HG03442 (cell line): ENCODE measurements at regions not wholly inside any gene's neighbourhood (a gene's known extent, or its start where the extent isn't known, plus 50 kb on each side); places are given as distances from the start of the nearest gene placed in this dataset.
"Not testable (repeated sequence)": the region's sequence is repeated elsewhere in the genome, so short reads cannot be mapped to it uniquely, and the experiment has no call there.

Experiments used
- ATAC-seq: cut with Tn5 transposase; IDR thresholded peaks from one replicate; pipeline ENCODE4 v1.9.1; 2021; ENCODE audit warnings: mild to moderate bottlenecking, moderate library complexity; ENCODE audit not compliant: unreplicated experiment

DNA sequence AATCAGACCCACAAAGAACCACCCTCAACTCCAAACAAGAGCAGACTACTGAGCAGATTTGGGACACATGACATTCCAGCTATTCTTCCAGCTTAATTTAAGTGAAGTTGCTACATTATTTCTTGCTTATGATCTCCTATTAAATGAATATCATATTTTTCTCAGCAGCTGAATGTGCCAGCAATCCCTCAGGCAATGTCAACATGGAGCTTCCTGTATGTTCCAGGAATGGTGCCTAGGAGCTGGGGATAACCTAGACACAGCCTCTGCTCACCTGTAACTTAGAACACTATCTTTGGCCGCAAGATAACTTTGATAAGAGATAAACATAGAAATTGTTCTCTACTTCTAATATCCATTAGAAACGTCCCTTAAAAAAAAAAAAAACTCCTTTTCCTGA lies 274.4 kb upstream of the RASGEF1B start:
- no peak for ATAC-seq

DNA sequence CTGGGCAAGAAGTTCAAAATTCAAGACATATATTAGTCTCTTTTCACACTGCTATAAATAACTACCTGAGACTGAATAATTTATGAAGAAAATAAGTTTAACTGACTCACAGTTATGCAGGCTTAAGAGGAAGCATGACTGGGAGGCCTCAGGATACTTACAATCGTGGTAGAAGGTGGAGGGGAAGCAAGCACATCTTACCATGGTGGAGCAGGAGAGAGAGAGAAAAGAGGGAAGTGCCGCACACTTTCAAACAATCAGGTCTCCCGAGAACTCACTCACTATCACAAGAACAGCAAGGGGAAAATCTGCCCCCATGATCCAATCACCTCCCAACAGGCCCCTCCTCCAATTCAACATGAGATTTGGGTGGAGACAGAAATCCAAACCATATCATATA lies 273.3 kb upstream of the RASGEF1B start:
- ATAC-seq = no peak

DNA sequence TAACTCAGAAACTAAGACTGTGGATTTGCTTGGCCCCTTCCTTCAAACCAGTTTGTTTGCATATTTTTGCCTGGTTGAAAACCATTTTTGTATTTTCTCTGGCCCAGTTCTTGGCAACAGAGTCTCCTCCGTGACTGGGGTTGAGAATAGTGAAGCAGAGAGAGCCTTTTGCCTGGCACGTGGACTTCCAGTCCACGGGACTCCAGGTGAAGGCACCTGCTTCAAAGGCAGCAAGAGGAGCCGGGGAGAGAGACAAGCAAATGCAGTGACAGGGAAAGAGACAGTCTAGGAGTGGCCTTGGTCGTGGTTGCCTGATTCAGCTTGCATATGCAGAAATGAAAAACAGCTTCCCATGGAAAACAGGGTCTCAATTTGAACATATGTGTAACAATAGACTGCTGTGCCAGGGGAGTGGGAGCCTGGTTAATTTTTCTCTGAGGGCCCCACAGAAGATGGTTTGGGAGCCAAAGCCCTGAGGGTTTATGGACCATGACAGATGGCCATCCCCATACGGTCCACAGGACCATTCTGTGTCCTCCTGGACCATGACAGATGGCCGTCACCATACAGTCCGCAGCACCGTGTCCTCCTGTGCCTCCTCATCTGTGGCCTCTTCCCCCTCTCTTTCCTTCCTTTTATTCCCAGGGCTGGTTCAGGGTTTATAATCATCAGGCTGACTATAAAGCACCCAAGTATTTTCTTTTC lies 272.2 kb upstream of the RASGEF1B start:
- ATAC-seq = no peak

DNA sequence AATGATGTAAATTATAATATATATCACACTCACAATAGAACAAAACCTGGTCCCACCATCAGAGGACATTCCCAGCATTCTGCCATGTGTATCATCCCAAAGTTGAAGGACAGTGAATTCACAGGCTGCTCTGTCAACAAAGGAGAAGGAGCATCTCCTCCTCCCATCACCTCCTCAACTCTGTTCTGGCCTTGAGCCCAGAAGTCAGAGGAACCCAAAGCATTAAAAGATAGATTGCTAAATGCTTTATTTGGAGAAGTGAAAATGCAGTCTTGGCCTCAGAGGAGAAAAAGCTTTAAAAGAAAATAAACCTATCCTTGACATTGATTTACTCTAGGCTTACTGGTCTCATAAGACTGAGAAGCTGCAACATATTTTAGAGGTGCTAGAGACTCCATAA lies 268.8 kb upstream of the RASGEF1B start:
- ATAC-seq = no peak

DNA sequence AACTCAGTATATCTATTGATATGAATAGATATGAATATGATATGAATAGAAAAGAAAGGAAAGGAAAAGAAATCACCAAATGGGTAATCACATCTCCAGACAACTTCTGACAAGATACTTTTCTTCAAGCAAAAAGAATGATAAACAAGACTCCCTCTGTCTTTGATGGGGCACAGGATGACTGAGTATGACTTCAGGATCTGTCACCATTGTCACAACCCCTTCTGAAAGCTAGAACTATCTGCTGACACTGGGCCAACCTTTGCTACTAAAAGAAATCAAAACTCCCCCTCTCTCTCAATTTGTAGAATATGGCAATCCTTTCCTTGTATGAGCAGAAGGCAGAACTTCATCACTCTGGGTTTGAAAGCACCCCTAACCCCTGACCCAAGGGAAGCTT lies 267.2 kb upstream of the RASGEF1B start:
- ATAC-seq = no peak

DNA sequence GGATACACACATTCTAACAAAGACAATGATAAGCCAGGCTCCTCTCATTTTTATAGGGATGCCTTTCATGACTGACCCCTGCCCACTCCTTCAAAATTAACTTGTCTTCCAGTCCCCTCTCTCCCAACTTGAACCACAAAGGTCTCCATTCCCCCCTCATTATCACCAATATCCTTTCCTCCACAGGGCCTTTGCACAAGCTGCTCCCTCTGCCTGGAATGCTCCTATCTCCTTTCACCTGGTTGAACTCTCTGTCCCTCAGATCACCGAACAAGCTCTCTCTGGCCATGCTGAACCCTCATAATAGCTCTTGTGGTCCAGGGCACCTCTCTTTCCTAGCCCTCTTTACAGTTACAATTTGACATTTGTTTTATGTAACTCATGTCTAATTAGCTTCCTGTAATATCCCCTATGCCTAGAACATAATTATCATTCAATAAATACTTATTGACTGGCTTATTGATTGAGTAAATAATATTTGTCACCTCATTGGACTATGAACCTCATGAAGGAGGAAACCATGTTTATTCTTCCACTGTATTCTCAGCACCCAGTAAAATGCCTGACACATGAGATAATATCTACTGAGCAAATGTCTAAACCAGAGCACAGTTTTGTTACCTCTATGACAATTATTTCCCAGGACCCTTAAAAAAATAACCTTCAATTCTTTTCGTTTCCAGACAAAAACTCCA lies 266.3 kb upstream of the RASGEF1B start:
- ATAC-seq = no peak

DNA sequence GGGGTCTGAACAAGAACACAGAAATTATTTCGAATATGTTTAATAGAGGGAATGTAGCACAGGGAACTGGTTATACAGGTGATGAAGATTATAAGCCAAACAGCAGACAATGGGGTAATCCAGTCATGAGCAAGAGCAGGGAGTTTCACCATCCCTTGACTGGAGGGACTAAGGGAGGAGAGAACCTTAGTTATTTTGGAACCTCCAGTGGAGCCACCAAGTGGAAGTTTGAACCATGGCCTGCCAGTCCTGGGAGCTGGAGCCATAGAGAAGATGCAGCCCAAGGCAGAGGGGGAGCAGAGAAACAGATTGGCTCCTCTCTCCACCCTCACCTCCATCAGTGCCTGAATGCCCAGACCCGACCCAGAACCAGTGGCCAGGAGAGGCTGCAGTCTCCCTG lies 264.6 kb upstream of the RASGEF1B start:
- ATAC-seq = no peak

DNA sequence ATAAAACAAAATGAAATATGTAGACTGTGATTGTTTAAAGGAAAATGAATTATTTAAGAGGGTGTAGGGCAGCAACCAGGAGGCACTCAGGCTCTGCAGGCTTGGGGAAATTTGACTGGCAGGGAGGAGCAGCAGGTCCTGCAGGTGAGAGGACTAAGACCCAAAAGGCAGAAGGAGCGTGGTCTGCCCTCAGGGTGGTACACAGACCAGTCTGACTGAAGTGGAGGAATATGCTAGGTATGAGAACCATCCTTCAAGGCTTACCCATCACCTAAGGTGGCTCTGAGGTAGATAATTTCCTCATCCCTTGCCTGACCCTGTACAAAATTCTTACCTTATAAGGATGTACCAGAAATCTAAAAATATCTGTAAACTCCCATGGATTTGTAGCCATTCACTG lies 261.3 kb upstream of the RASGEF1B start:
- ATAC-seq = no peak

DNA sequence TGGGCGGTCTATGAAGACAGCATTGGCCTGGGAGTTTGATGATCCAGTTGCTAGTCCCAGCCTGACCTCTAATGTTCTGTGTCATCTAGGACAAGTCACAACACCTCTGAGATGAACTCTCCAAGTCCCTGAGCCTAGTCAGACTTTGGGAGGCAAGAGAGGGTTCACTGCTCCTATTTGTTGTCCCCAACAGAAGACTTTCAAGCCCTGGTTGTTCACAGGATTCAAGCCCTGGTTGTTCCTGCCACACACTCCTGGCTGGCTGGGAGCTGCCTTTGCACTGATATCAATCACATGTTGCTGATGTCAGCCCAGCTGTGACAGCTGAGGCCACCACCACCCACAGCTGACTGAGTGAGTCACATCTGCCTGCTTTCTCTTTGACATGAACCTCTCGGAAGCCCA lies 253.2 kb upstream of the RASGEF1B start:
- peak; percentile 100 for ATAC-seq

DNA sequence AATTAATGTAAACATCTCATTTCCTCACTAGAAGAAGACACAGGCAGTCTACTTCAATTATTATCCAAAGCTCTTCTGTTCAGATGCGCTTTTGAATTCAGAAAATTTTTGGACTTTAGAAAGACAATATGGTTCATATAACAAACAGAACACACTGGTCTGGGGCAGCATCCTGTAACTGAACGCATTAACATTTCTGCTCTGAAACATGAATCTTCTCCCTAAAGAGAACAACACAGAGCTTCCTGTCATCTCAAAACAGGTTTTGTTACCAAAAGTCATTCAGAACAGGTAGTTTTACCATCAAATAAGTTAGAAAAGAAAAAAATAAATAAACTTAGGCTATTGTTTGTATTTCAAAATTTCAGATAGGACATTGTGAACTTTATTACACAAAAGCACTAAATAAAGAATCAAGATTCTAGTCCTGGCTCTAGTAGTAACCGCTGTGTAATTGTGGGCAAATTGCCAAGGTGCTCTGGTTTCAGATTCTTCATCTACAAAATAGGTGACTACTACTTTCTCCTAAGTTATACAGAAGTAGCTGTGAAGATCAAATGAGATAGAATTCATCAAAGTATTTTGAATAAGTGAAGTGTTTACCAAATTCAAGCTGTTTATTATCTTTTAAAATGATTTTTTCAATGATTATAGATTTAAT lies 252.3 kb upstream of the RASGEF1B start:
- ATAC-seq = no peak

DNA sequence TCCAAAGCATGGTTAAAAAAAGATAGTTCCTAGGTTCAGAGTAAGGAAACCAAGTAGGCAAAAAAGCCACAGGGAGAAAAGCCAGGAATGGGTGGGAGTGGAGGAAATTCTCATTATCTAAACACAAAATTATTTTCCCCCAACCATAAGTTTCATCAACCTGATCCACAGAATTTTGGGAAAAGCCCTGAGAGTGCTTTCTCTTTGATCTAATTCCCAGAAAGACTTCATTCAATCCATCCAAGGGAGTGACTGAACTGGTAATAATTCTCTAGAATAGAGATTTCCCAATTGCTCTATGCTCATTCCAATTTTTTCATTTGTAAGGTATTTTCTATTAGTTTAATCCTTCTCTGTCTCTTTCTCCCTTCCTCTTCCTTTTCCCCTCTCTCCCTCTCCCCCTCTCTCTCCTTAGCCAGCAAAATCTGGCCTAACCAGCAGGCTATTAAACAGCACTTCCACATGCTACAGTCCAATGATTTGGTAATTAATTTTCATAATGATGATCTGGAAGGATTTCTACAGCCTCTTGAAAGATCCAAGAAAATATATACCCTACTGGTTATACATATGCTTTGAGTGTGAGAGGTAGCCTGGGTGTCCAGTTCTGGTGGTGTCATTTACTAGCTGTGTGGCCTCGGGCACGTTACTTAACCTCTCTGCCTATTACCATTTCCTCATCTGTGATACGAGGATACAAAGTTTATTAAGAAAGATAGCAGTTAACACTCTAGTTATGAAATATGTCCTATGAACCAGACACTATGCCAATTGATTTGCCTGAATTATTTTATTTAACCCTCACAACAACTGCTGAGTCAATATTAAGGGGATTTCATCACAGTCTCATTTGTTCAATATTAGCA lies 251.5 kb upstream of the RASGEF1B start:
- no peak for ATAC-seq

DNA sequence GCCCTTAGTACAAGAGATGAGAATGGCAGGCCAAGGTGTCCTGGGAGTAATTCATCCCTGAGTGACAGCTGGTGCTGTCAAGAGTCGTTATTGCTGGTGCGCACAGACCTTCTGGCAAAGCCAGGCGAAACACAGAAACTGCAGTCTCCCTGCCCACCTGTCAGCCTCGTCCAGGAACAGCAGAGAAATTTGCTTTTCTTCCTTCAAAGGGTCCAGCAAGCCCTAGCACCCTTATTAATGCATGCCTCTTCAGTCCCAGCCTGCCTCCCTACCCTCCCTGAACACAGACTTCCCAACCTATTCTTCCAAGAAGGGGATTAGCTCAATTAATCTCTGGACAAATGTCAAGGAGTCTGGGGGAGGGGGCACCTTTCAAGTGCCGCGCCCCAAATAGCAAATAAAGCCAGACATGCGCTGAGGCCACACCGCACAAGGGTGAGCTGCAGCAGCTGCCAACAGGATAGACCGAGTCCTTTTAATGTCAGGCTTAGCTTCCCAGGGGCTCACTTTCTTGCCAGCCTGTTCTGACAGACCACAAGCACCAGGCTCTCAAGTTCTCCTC lies 250.7 kb upstream of the RASGEF1B start:
- no peak for ATAC-seq

DNA sequence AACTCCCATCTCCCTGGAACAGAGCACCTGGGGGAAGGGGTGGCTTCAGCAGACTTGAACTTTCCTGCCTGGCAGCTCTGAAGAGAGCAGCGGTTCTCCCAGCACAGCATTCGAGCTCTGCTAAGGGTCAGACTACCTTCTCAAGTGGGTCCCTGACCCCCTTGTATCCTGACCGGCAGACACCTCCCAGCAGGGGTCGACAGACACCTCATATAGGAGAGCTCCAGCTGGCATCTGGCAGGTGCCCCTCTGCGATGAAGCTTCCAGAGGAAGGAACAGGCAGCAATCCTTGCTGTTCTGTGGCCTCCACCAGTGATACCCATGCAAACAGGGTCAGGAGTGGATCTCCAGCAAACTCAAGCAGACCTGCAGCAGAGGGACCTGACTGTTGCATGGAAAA lies 244.1 kb upstream of the RASGEF1B start:
- no peak for ATAC-seq

DNA sequence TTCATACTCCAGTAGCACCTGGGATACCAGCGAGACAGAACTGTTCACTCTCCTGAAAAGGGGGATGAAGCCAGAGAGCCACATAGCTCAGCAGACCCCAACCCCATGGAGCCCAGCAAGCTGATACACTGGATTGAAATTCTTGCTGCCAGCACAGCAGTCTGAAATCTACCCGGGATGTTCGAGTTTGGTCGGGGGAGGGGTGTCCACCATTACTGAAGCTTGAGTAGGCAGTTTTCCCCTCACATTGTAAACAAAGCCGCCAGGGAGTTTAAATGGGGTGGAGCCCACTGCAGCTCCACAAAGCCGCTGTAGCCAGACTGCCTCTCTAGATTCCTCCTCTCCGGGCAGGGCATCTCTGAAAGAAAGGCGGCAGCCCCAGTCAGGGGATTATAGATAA lies 243.7 kb upstream of the RASGEF1B start:
- not testable (repeated sequence) for ATAC-seq

DNA sequence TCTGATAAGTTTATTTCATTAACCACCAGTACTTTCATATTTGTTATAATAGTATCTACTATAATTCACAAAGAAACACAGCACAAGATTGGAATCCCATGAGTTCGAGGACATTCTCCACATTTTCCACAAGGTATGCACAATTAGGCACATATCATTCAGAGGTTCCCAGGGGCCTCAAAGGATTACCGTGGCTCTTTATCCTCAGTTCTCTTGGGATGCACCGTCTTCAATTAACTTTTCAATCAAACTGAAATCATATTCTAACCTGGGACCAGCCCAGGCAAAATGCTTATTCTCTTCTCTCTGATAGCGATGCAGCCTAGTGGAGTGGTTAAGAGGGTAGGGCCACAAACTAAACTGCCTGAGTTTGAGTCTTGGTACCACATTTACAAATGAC lies 242.6 kb upstream of the RASGEF1B start:
- no peak for ATAC-seq

DNA sequence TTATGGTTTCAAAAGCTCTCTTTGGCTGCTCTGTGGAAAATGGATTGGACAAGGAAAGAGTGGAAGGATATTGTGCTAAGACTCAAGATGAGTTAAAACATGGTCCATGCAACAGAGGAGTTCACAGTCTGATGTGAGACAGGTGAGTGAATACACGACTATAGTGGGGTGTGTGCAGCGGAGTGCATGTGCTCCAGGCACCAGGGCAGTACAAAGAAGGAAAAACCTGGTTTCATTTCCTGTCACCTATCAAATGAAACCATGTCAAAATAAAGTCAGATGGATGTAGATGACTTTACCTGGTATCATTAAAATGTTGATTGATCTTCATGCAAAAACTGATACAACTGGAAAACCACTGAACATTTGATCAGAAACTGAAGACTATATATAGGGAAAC lies 241.0 kb upstream of the RASGEF1B start:
- ATAC-seq = no peak

DNA sequence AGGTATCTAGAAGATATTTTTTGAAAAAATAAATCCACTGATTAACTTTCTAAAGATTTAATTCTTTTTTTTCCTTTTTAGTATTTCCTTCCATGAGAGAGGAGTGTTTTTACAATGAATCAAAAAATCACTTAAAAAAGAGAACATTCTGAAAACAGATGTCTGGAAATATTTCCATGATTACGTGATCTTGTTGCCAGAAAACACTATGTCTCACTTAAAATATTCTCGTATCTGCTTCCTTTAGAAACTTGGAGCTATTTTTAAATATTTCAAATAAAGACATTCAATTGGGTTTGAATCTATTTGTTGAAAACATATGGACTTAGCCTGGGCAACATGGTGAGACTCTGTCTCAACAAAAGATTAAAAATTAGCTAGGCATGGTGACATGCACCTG lies 232.8 kb upstream of the RASGEF1B start:
- ATAC-seq = no peak

DNA sequence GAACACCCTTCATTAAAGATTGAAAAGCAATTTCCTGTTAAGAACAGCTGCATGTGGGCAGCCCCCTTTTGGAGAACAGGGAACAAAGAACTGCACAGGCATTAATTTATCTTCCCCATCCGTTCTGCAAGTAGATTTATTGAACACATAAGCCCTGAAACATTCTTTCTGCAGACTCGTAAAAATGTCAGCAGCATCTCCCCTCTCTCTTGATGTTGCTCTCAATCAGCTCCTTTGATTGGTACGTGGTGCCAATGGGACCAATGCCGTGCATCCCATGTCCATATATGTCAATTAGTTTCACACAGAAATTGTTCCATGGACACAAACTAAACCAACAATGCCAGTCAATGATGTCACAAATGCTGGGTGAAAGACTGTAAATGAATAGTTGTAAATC lies 228.5 kb upstream of the RASGEF1B start:
- ATAC-seq = no peak

DNA sequence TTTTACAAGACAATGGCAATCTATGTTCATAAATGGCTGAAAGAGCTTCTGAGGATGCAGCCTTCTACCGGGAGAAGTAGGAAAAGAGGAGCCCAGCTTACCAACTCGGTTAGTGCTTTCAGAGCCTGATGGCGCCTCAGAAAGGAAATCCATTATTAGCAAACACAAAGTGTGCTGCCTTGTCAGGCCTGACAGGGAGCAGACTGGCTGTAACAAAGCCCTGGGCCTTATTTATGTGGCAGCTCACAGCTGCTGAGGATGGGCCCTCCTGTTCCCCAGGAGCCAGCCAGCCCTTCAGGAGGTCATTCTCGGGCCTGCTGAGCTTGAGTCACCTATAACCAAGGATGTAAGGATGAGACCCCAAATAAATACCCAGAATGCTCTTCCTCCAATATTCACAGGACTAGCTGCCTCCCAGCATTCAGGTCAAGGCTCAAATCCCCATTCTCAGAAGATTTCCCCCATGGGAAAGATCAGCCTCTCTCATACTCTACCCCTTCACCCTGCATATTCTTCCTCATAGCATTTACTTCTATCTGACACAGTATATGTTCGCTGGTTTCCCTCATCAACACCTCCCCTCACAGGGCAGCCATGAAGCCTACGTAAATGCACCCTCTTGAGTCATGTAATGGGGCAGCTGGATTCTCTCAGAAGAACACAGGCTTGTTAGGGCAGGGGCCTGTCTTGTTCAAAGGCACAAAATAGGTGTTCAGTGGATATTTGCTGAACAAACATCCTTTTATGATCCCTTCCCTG lies 227.0 kb upstream of the RASGEF1B start:
- no peak for ATAC-seq

DNA sequence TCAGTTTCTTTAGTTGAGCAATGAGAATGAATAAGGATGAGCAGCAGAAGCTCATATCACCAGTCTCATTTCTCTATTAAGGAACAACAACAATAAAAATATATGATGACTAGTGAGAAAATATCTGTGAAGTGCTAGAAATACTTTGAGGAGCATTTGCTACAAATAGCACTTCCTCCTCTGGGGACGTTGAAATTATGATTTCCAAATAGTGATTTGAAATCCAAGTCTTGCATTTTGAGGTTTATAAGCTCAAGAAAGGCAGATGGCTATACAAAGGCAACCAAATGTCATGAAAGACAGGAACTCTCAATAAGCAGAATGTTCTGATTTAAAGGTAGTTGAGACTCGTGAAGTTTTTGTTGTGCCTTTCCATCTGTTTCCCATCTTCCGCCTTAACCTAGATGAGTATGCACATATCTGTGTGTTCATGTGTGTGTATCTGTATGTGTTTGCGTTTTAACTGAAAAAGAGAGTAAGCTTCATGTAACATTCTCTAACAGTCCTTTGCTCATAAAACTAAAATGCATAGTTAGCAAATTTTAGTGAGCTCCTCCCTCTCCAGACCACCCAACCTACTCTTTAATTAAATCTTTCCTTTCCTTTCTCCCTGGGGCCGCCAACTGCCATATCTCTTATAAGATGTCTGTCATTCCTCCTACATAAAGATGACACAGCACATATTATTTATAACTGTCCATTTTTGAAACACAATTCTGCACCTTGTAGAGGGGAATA lies 222.6 kb upstream of the RASGEF1B start:
- ATAC-seq = no peak
